HFFc6 (cell line): ENCODE measurements at regions not wholly inside any gene's neighbourhood (a gene's known extent, or its start where the extent isn't known, plus 50 kb on each side); places are given as distances from the start of the nearest gene placed in this dataset.

Experiments used
- DNase-seq: peaks from one replicate; pipeline ENCODE4 v3.0.0-alpha.2; 2018
- H3K27ac Mint-ChIP-seq: 2 replicates; pipeline ENCODE4 v1.8.0; 2020; ENCODE audit warnings: mild to moderate bottlenecking, mixed read lengths
- H3K27me3 Mint-ChIP-seq: 2 replicates; pipeline ENCODE4 v1.8.0; 2021; ENCODE audit warnings: mild to moderate bottlenecking, moderate library complexity, mixed read lengths; ENCODE audit not compliant: insufficient read depth
- H3K36me3 Mint-ChIP-seq: 2 replicates; pipeline ENCODE4 v1.8.0; 2021; ENCODE audit warnings: low read depth, mixed read lengths
- H3K4me1 Mint-ChIP-seq: 2 replicates; pipeline ENCODE4 v1.8.0; 2020; ENCODE audit warnings: low read depth, mixed read lengths
- H3K4me3 Mint-ChIP-seq: 2 replicates; pipeline ENCODE4 v1.8.0; 2020; ENCODE audit warnings: mild to moderate bottlenecking, moderate library complexity, mixed read lengths
- H3K9me3 Mint-ChIP-seq: 2 replicates; pipeline ENCODE4 v1.8.0; 2020; ENCODE audit warnings: mild to moderate bottlenecking, mixed read lengths
- CTCF ChIP-seq: fragments of 200-600 bp; sonication (generic); IDR thresholded peaks from 2 replicates; pipeline ENCODE4 v1.5.0; 2021; ENCODE audit warnings: antibody characterized with exemption, mild to moderate bottlenecking

DNA sequence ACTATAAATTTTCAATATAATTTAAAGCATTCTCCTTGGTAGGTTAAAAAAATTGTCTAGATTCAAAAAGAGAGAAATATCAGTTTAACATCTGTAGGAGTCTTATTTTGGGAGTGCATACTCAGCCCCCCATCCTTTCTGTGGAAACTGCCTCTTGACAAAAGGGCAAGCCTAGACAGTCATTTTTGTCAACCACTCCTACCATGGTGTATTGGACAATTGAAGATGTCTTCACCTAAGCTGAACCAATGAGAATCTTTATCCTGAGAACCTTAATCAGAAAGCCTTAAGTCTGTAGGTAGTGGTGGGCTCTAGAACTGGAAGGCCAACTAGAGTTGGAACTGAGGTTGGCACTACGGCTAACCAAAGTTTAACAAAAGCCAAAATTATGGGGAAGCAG lies 65.7 kb upstream of the MED13 start:
- no peak overlapping the region for H3K27ac Mint-ChIP-seq
- H3K9me3 Mint-ChIP-seq = no peaks in the 10 kb centered on the region
- no peak for DNase-seq
- TF ChIP-seq CTCF = no peak
- peaks cover 21% of the 10 kb centered on the region for H3K4me1 Mint-ChIP-seq
- no peak overlapping the region for H3K4me3 Mint-ChIP-seq
- no peaks in the 10 kb centered on the region for H3K36me3 Mint-ChIP-seq
- H3K27me3 Mint-ChIP-seq = peaks cover 10% of the 10 kb centered on the region

GRCh38 chr17:62126292-62126691 lies 61.2 kb upstream of the MED13 start:
- Mint-ChIP-seq H3K27me3 (peaks cover 28% of the 10 kb centered on the region), H3K36me3 (no peaks in the 10 kb centered on the region), H3K4me1 (no peaks in the 10 kb centered on the region), H3K27ac (no peak overlapping the region), H3K4me3 (no peak overlapping the region), H3K9me3 (no peaks in the 10 kb centered on the region)
- DNase-seq = no peak
- no peak for TF ChIP-seq CTCF

- no peak for TF ChIP-seq CTCF
- H3K36me3 Mint-ChIP-seq = no peaks in the 10 kb centered on the region
- no peak for DNase-seq
- no peaks in the 10 kb centered on the region for H3K9me3 Mint-ChIP-seq
- no peaks in the 10 kb centered on the region for H3K4me1 Mint-ChIP-seq
- no peak overlapping the region for H3K4me3 Mint-ChIP-seq
- peaks cover 32% of the 10 kb centered on the region for H3K27me3 Mint-ChIP-seq
- no peak overlapping the region for H3K27ac Mint-ChIP-seq
Observed at GRCh38 chr17:62125307-62125706, 60.2 kb upstream of the MED13 start.

- peaks cover 25% of the 10 kb centered on the region for H3K27me3 Mint-ChIP-seq
- no peak for DNase-seq
- no peak for TF ChIP-seq CTCF
Observed at GRCh38 chr17:62121025-62121730, 56.1 kb upstream of the MED13 start.

DNA sequence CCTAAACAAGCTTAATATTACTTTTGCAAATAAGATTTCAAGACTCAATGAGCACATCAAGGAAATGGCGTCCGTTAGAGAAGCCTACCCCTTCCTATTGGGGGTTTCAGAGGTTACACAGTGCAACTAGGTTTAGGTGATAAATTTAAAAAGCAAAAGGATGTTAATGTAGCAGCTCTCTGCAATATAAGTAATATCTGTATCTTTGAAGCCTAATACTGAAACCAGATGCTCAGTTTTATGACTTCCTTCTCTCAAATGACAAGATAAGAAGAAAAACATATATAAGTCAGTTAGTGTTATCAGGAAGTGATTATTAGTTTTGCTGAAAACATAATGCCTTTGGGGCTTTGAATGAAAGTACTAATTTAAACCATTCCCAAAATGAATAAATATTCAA lies 54.3 kb upstream of the MED13 start:
- TF ChIP-seq CTCF = no peak
- peaks cover 16% of the 10 kb centered on the region for H3K27me3 Mint-ChIP-seq
- no peaks in the 10 kb centered on the region for H3K36me3 Mint-ChIP-seq
- H3K9me3 Mint-ChIP-seq = no peaks in the 10 kb centered on the region
- no peak for DNase-seq
- no peaks in the 10 kb centered on the region for H3K4me1 Mint-ChIP-seq
- H3K4me3 Mint-ChIP-seq = no peak overlapping the region
- no peak overlapping the region for H3K27ac Mint-ChIP-seq

More at GRCh38 chr17:62121025-62121730, 56.1 kb upstream of the MED13 start:
- Mint-ChIP-seq H3K9me3 (no peaks in the 10 kb centered on the region), H3K4me3 (no peak overlapping the region), H3K36me3 (no peaks in the 10 kb centered on the region), H3K4me1 (no peaks in the 10 kb centered on the region), H3K27ac (no peak overlapping the region)
